Esophagus squamous epithelium (tissue), 5 donors: ENCODE measurements at regions not wholly inside any gene's neighbourhood (a gene's known extent, or its start where the extent isn't known, plus 50 kb on each side); places are given as distances from the start of the nearest gene placed in this dataset.
A peak's percentile ranks its signal among the peaks of the same experiment; 100 is the strongest.

Source experiments
- DNase-seq: peaks from one replicate; lab custom pipeline; 2025; lab: John Stamatoyannopoulos, UW
- H3K27ac ChIP-seq, 4 donors: fragments of 200-600 bp; sonication (generic); one replicate each; pipeline ENCODE4 v1.5.1; 2016 to 2019; ENCODE audit warnings: mild to moderate bottlenecking in 1 of 4
- H3K27me3 ChIP-seq, 4 donors: fragments of 200-600 bp; sonication (generic); 1 replicate in 3 of 4; 2 replicates in 1 of 4; pipeline versions ENCODE4 v1.5.1 to v1.6.0; 2017 to 2021; ENCODE audit warnings: antibody characterized with exemption in 1 of 4
- H3K36me3 ChIP-seq, 3 donors: fragments of 200-600 bp; sonication (generic); one replicate each; pipeline ENCODE4 v1.5.1; 2016 to 2019
- H3K4me1 ChIP-seq, 3 donors: fragments of 200-600 bp; sonication (generic); one replicate each; pipeline ENCODE4 v1.5.1; 2017 to 2019
- H3K4me3 ChIP-seq, 4 donors: fragments of 200-600 bp; sonication (generic); 1 replicate in 3 of 4; 2 replicates in 1 of 4; pipeline ENCODE4 v1.5.1; 2016 to 2019; ENCODE audit warnings: mild to moderate bottlenecking in 2 of 4, moderate library complexity in 1 of 4
- H3K9me3 ChIP-seq, 3 donors: fragments of 200-600 bp; sonication (generic); one replicate each; pipeline ENCODE4 v1.5.1; 2016 to 2019
- CTCF ChIP-seq, 6 experiments: fragments of 450-650 bp in 4 of 6; fragments of 200-600 bp in 2 of 6; sonication (generic) in 2 of 6; IDR thresholded peaks; one replicate each; pipeline ENCODE4 v1.5.1; 2016 to 2019; ENCODE audit warnings: antibody characterized with exemption in 6 of 6, mild to moderate bottlenecking in 4 of 6, moderate library complexity in 4 of 6
- POLR2A ChIP-seq, 4 donors: fragments of 450-650 bp; IDR thresholded peaks; one replicate each; pipeline ENCODE4 v1.6.1; 2017; ENCODE audit warnings: antibody characterized with exemption in 4 of 4, mild to moderate bottlenecking in 4 of 4, moderate library complexity in 3 of 4
- WGBS, 2 donors: methylation state at CpG; one replicate each; pipeline ENCODE4 v1.1.5; 2018; 5-methylcytosine and 5-hydroxymethylcytosine counted together
- intact Hi-C: fragments of 100-400 bp; cut with DNase I; formaldehyde crosslinking; loops from one replicate; pipeline ENCODE4 v1.15.0; 2022
- donor health status: DM: yes; HTN: yes; CAD: no.

- intact Hi-C loops = no loop called here
- Histone ChIP-seq H3K27me3 (no peaks in the 10 kb centered on the region), H3K9me3 (peaks cover 0 to 5% (median 0%) of the 10 kb centered on the region in 3 donors), H3K4me1 (peaks cover 0 to 17% (median 0%) of the 10 kb centered on the region in 3 donors), H3K4me3 (no peak overlapping the region), H3K36me3 (no peaks in the 10 kb centered on the region), H3K27ac (no peak overlapping the region)
- no peak for DNase-seq
- TF ChIP-seq CTCF (IDR thresholded peaks at IDR 0.05) = no peak
- 69 to 84% methylated on average over 4 of the region's 4 CpGs for WGBS, 2 donors
Observed at GRCh38 chr14:82694820-82695219, 1161.2 kb upstream of the SEL1L start.

GRCh38 chr14:82704218-82704617 lies 1170.6 kb upstream of the SEL1L start:
- Histone ChIP-seq H3K4me3 (no peak overlapping the region), H3K27ac (no peak overlapping the region), H3K27me3 (no peaks in the 10 kb centered on the region), H3K36me3 (no peaks in the 10 kb centered on the region), H3K4me1 (no peaks in the 10 kb centered on the region), H3K9me3 (peaks cover 0 to 14% (median 0%) of the 10 kb centered on the region in 3 donors)
- intact Hi-C loops = no loop called here
- WGBS, 2 donors = 62 to 63% methylated on average over 4 of the region's 4 CpGs
- no peak for DNase-seq
- no peak for TF ChIP-seq POLR2A (IDR thresholded peaks at IDR 0.05)

GRCh38 chr14:82710267-82710841 lies 1176.7 kb upstream of the SEL1L start:
- no peaks in the 10 kb centered on the region for H3K36me3 ChIP-seq
- peaks cover 0 to 6% (median 0%) of the 10 kb centered on the region in 3 donors for H3K9me3 ChIP-seq
- H3K4me3 ChIP-seq = no peak overlapping the region
- 32 to 48% methylated on average over 4 of the region's 4 CpGs for WGBS, 2 donors
- no peak for DNase-seq
- intact Hi-C loops = no loop called here
- H3K27ac ChIP-seq = no peak overlapping the region
- no peaks in the 10 kb centered on the region for H3K27me3 ChIP-seq
- H3K4me1 ChIP-seq = peaks cover 0 to 3% (median 0%) of the 10 kb centered on the region in 3 donors
- TF ChIP-seq CTCF (IDR thresholded peaks at IDR 0.05) (peak; percentile 30 to 85 (median 69)), POLR2A (IDR thresholded peaks at IDR 0.05) (no peak)

- no peak for TF ChIP-seq CTCF (IDR thresholded peaks at IDR 0.05)
- TF ChIP-seq POLR2A (IDR thresholded peaks at IDR 0.05) = no peak
- Histone ChIP-seq H3K4me3 (no peak overlapping the region), H3K9me3 (no peaks in the 10 kb centered on the region), H3K4me1 (peaks cover 0 to 15% (median 0%) of the 10 kb centered on the region in 3 donors), H3K36me3 (no peaks in the 10 kb centered on the region), H3K27me3 (no peaks in the 10 kb centered on the region), H3K27ac (no peak overlapping the region)
- DNase-seq = no peak
- intact Hi-C loops = no loop called here
- WGBS, 2 donors = 36 to 51% methylated on average over 4 of the region's 4 CpGs
Observed at GRCh38 chr14:82719617-82720016, 1186.0 kb upstream of the SEL1L start.

GRCh38 chr14:82720431-82720830 lies 1186.8 kb upstream of the SEL1L start:
- 63 to 68% methylated on average over 3 of the region's 3 CpGs for WGBS, 2 donors
- intact Hi-C loops = no loop called here
- Histone ChIP-seq H3K27ac (peak overlapping the region in 2 of 4 donors; percentile 5 to 13), H3K4me1 (peaks cover 0 to 15% (median 0%) of the 10 kb centered on the region in 3 donors), H3K27me3 (no peaks in the 10 kb centered on the region), H3K4me3 (no peak overlapping the region), H3K36me3 (no peaks in the 10 kb centered on the region), H3K9me3 (no peaks in the 10 kb centered on the region)
- no peak for TF ChIP-seq CTCF (IDR thresholded peaks at IDR 0.05)
- TF ChIP-seq POLR2A (IDR thresholded peaks at IDR 0.05) = no peak
- DNase-seq = no peak
